ENCODE measurements at regions not wholly inside any gene's neighbourhood (a gene's known extent, or its start where the extent isn't known, plus 50 kb on each side); places are given as distances from the start of the nearest gene placed in this dataset.
"Not testable (repeated sequence)": the region's sequence is repeated elsewhere in the genome, so short reads cannot be mapped to it uniquely, and the experiment has no call there.

DNA sequence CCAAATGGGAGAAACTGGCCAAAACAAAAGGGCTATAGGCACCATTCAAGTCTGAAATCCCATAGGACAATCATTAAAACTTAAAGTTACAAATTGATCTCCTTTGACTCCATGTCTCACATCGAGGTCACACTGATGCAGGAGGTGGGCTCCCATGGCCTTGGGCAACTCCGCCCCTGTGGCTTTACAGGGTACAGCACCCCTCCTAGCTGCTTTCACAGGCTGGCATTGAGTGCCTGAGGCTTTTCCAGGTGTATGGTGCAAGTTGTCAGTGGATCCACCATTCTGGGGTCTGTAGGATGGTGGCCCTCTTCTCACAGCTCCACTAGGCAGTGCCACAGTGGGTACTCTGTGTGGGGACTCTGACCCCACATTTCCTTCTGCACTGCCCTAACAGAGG is 662.1 kb downstream of the XPNPEP1 start:
- TF ChIP-seq SPI1 (IDR thresholded peaks at IDR 0.05; ENCODE audit: low read depth, low read length) = no peak
- no peak for TF ChIP-seq POLR2A (IDR thresholded peaks at IDR 0.05; ENCODE audit: low read depth, low read length)
- TF ChIP-seq TAF1 (IDR thresholded peaks at IDR 0.05; ENCODE audit: low read depth, low read length) = no peak
- TF ChIP-seq POLR2AphosphoS5 (IDR thresholded peaks at IDR 0.05; ENCODE audit: low read depth, low read length) = no peak
- no peak for TF ChIP-seq PAX5 (IDR thresholded peaks at IDR 0.05; ENCODE audit: insufficient read depth, low read length, severe bottlenecking)
- no peak for TF ChIP-seq POU2F2 (IDR thresholded peaks at IDR 0.05; ENCODE audit: low read depth, low read length)
- DNase-seq (ENCODE audit: insufficient read length, low spot score) (no peak), FAIRE-seq (no peak)

DNA sequence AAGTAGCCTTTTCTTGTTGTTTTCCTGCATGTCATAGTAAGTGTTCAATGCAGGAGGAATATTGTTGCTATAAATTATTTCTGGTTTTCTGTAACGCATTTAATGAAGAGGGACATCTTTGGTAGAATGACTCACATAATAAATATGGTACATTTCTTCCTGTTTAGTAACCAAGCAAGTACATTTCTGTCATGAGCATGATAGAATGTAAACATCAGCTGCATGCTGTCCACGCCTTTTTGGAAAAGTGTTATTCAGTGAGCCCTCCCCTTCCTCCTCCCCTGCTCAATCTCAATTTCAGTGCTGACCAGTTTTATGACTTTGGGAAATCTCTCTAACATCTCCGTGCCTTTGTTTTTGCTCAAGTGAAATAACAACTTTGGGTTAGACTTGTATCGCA is 664.0 kb downstream of the XPNPEP1 start:
- TF ChIP-seq PAX5 (IDR thresholded peaks at IDR 0.05; ENCODE audit: insufficient read depth, low read length, severe bottlenecking) = no peak
- TF ChIP-seq POU2F2 (IDR thresholded peaks at IDR 0.05; ENCODE audit: low read depth, low read length) = no peak
- TF ChIP-seq POLR2AphosphoS5 (IDR thresholded peaks at IDR 0.05; ENCODE audit: low read depth, low read length) = no peak
- TF ChIP-seq TAF1 (IDR thresholded peaks at IDR 0.05; ENCODE audit: low read depth, low read length) = no peak
- no peak for TF ChIP-seq SPI1 (IDR thresholded peaks at IDR 0.05; ENCODE audit: low read depth, low read length)
- TF ChIP-seq POLR2A (IDR thresholded peaks at IDR 0.05; ENCODE audit: low read depth, low read length) = no peak
- no peak for DNase-seq (ENCODE audit: insufficient read length, low spot score)
- no peak for FAIRE-seq

DNA sequence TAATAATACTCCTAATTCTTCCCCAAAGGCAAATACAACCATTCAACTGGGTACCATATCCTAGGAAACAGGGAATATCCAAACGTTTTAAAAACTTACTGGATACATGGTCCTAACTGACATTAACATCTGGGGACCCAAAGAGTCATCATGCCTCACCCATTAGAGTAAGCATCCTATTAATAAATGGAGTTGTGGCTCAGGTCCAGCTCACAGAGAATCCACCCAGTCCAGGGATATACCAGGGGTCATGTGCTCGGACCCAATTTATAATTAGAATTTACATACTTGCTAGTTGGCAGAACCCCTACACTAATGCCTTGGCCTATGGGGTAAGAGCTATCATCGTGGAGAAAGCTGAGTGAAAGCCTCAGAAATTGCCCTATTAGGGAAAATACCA is 670.0 kb downstream of the XPNPEP1 start:
- no peak for TF ChIP-seq POU2F2 (IDR thresholded peaks at IDR 0.05; ENCODE audit: low read depth, low read length)
- TF ChIP-seq POLR2A (IDR thresholded peaks at IDR 0.05; ENCODE audit: low read depth, low read length) = no peak
- TF ChIP-seq POLR2AphosphoS5 (IDR thresholded peaks at IDR 0.05; ENCODE audit: low read depth, low read length) = no peak
- TF ChIP-seq SPI1 (IDR thresholded peaks at IDR 0.05; ENCODE audit: low read depth, low read length) = no peak
- TF ChIP-seq TAF1 (IDR thresholded peaks at IDR 0.05; ENCODE audit: low read depth, low read length) = no peak
- no peak for TF ChIP-seq PAX5 (IDR thresholded peaks at IDR 0.05; ENCODE audit: insufficient read depth, low read length, severe bottlenecking)

DNA sequence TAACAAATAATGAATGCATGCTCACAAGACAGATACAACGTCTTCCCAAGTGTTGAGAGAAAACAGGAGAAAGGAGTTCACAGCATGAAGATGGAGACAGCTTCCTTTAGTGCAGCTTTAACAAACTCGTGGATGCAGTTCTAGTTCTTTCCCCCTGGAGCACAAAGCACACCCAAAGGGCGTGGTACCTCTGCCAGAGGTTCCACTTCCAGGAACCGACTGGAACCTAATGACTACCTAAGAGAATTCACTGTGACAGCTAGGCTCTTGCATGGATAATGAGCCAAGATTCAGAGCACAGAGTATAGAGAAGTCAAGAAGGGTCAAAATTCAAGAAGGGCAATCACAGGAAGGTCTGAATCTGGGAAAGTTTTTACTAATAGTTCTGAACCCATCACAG is 673.2 kb downstream of the XPNPEP1 start:
- no peak for TF ChIP-seq POU2F2 (IDR thresholded peaks at IDR 0.05; ENCODE audit: low read depth, low read length)
- no peak for TF ChIP-seq POLR2A (IDR thresholded peaks at IDR 0.05; ENCODE audit: low read depth, low read length)
- TF ChIP-seq TAF1 (IDR thresholded peaks at IDR 0.05; ENCODE audit: low read depth, low read length) = no peak
- TF ChIP-seq POLR2AphosphoS5 (IDR thresholded peaks at IDR 0.05; ENCODE audit: low read depth, low read length) = no peak
- no peak for TF ChIP-seq SPI1 (IDR thresholded peaks at IDR 0.05; ENCODE audit: low read depth, low read length)
- no peak for TF ChIP-seq PAX5 (IDR thresholded peaks at IDR 0.05; ENCODE audit: insufficient read depth, low read length, severe bottlenecking)
- FAIRE-seq = no peak
- no peak for DNase-seq (ENCODE audit: insufficient read length, low spot score)

More for the DNA sequence above, 670.0 kb downstream of the XPNPEP1 start:
- DNase-seq (ENCODE audit: insufficient read length, low spot score) (no peak), FAIRE-seq (no peak)

GRCh38 chr10:109247814-109248213 is 675.5 kb downstream of the XPNPEP1 start:
- no peak for TF ChIP-seq POLR2A (IDR thresholded peaks at IDR 0.05; ENCODE audit: low read depth, low read length)
- no peak for TF ChIP-seq TAF1 (IDR thresholded peaks at IDR 0.05; ENCODE audit: low read depth, low read length)
- no peak for TF ChIP-seq POU2F2 (IDR thresholded peaks at IDR 0.05; ENCODE audit: low read depth, low read length)
- no peak for TF ChIP-seq POLR2AphosphoS5 (IDR thresholded peaks at IDR 0.05; ENCODE audit: low read depth, low read length)
- TF ChIP-seq PAX5 (IDR thresholded peaks at IDR 0.05; ENCODE audit: insufficient read depth, low read length, severe bottlenecking) = no peak
- TF ChIP-seq SPI1 (IDR thresholded peaks at IDR 0.05; ENCODE audit: low read depth, low read length) = no peak
- no peak for DNase-seq (ENCODE audit: insufficient read length, low spot score)
- FAIRE-seq = no peak

DNA sequence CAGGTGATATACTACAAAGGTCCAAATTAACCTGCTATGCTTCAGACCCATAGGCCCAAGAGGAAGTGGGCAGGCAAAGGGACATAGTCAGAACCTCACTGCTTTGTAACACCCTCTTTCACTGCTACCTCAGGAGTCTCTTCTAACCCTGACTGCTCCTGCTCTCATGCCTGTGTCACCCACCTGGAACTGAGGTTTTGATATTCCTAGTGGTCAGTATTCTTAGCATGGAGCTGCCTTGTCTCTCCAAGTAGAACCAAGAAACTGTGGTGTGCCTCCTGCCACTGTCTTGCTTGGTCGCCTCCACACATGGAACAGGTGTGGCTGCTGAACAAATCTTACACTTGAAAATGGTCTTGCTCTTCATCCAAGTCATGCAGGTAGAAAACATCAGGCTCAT is 677.5 kb downstream of the XPNPEP1 start:
- no peak for DNase-seq (ENCODE audit: insufficient read length, low spot score)
- FAIRE-seq = no peak

GRCh38 chr10:109239371-109239770 is 683.9 kb downstream of the XPNPEP1 start:
- TF ChIP-seq POLR2A (IDR thresholded peaks at IDR 0.05; ENCODE audit: low read depth, low read length) (no peak), PAX5 (IDR thresholded peaks at IDR 0.05; ENCODE audit: insufficient read depth, low read length, severe bottlenecking) (no peak), POU2F2 (IDR thresholded peaks at IDR 0.05; ENCODE audit: low read depth, low read length) (no peak), POLR2AphosphoS5 (IDR thresholded peaks at IDR 0.05; ENCODE audit: low read depth, low read length) (no peak), TAF1 (IDR thresholded peaks at IDR 0.05; ENCODE audit: low read depth, low read length) (no peak), SPI1 (IDR thresholded peaks at IDR 0.05; ENCODE audit: low read depth, low read length) (no peak)
- DNase-seq (ENCODE audit: insufficient read length, low spot score) (no peak), FAIRE-seq (no peak)

More for the DNA sequence above, 677.5 kb downstream of the XPNPEP1 start:
- TF ChIP-seq PAX5 (IDR thresholded peaks at IDR 0.05; ENCODE audit: insufficient read depth, low read length, severe bottlenecking) = no peak
- TF ChIP-seq TAF1 (IDR thresholded peaks at IDR 0.05; ENCODE audit: low read depth, low read length) = no peak
- TF ChIP-seq POLR2A (IDR thresholded peaks at IDR 0.05; ENCODE audit: low read depth, low read length) = no peak
- TF ChIP-seq POU2F2 (IDR thresholded peaks at IDR 0.05; ENCODE audit: low read depth, low read length) = no peak
- TF ChIP-seq POLR2AphosphoS5 (IDR thresholded peaks at IDR 0.05; ENCODE audit: low read depth, low read length) = no peak
- TF ChIP-seq SPI1 (IDR thresholded peaks at IDR 0.05; ENCODE audit: low read depth, low read length) = no peak

GRCh38 chr10:109237682-109238081 is 685.6 kb downstream of the XPNPEP1 start:
- DNase-seq (ENCODE audit: insufficient read length, low spot score) = no peak
- FAIRE-seq = no peak
- no peak for TF ChIP-seq SPI1 (IDR thresholded peaks at IDR 0.05; ENCODE audit: low read depth, low read length)

- FAIRE-seq = no peak
- no peak for TF ChIP-seq POU2F2 (IDR thresholded peaks at IDR 0.05; ENCODE audit: low read depth, low read length)
- TF ChIP-seq POLR2AphosphoS5 (IDR thresholded peaks at IDR 0.05; ENCODE audit: low read depth, low read length) = no peak
- TF ChIP-seq SPI1 (IDR thresholded peaks at IDR 0.05; ENCODE audit: low read depth, low read length) = no peak
- TF ChIP-seq TAF1 (IDR thresholded peaks at IDR 0.05; ENCODE audit: low read depth, low read length) = no peak
- no peak for TF ChIP-seq POLR2A (IDR thresholded peaks at IDR 0.05; ENCODE audit: low read depth, low read length)
- no peak for TF ChIP-seq PAX5 (IDR thresholded peaks at IDR 0.05; ENCODE audit: insufficient read depth, low read length, severe bottlenecking)
Measured at GRCh38 chr10:109237050-109237449, 686.3 kb downstream of the XPNPEP1 start.

DNA sequence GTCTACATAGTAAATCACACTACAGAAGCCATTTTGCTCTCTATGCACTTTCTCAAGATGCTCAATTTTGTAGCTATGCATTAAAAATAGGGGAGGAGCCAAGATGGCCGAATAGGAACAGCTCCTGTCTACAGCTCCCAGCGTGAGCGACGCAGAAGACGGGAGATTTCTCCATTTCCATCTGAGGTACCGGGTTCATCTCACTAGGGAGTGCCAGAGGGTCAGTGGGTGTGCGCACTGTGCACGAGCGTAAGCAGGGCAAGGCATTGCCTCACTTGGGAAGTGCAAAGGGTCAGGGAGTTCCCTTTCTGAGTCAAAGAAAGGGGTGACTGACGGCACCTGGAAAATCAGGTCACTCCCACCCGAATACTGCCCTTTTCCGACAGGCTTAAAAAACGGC is 699.8 kb downstream of the XPNPEP1 start:
- not testable (repeated sequence) for FAIRE-seq

More at GRCh38 chr10:109237050-109237449, 686.3 kb downstream of the XPNPEP1 start:
- no peak for DNase-seq (ENCODE audit: insufficient read length, low spot score)

More for the DNA sequence above, 699.8 kb downstream of the XPNPEP1 start:
- DNase-seq (ENCODE audit: insufficient read length, low spot score) = not testable (repeated sequence)
